ENCODE measurements at regions not wholly inside any gene's neighbourhood (a gene's known extent, or its start where the extent isn't known, plus 50 kb on each side); places are given as distances from the start of the nearest gene placed in this dataset.

DNA sequence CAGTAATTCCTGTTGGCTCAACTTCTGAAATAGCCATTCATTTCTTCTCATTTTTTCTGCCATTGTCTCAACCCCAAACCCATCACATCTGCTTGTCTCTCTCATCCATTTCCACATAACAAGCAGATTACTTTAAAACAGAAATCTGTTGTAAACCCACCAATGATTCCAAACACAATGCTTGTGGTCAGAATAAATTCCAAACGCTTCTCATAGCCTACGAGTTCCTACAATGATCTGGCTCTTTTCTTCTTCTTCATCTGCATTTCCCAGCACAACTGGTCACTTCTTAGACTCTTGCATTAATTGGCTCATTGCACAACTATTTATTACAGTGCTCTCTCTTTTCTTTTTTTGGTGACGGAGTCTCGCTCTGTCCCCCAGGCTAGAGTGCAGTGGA is 364.1 kb downstream of the GATA3 start:
- no peak for DNase-seq (ENCODE audit: low read depth, low spot score)

GRCh38 chr10:8420182-8420581 is 365.7 kb downstream of the GATA3 start:
- DNase-seq (ENCODE audit: low read depth, low spot score) = no peak

DNA sequence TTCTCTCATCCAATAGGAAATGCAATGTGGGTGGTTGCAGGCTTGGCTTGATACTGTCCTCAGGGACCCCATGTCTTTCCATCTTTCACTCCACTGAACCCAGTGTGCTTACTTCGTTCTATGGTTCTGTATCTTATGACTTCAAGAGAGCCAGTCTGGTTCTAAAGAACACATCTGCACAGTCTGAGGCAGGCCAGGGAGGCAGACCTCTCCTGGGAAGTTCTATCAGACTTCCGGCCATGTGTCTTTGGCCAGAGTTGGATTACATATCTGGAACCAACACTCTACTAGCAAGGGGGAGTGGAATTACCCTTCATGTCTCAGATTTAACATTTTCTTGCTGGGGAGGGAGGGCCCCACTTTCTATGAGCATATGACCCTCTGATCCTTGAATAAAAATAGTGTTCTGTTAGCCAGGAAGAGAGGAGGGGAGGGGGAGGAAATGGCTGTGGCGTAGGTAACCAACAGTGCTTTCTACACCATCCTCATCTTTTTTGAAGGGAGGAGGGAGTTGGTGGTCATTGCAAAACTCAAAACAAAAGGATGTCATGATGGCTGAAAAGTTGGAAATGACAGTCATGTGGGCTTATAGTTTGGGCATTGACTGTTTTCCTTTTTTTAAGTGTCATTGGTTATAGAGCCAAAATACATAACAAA is 370.2 kb downstream of the GATA3 start:
- DNase-seq (ENCODE audit: low read depth, low spot score) = no peak

DNA sequence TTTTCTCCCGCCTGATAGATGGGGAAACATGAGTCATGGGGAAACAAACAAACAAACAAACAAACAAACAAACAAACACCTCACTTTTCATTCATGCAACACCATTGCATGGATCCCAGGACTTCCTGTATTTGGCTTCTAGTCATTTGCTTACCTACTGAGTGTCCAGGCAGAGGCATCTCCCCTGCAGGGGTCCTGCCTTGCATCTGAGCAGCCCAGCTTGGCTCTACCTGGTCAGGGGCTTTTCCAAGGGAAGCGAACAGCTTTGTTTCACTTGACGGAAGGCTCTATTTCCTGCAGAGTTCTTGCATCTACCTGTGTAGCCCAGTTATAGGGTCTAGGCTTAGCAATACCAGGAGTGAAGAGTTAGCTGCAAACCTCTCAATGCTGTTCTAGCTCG is 374.2 kb downstream of the GATA3 start:
- DNase-seq (ENCODE audit: low read depth, low spot score) = no peak

- DNase-seq (ENCODE audit: low read depth, low spot score) = no peak
These were observed 375.8 kb downstream of the GATA3 start for GRCh38 chr10:8430321-8430720.

DNA sequence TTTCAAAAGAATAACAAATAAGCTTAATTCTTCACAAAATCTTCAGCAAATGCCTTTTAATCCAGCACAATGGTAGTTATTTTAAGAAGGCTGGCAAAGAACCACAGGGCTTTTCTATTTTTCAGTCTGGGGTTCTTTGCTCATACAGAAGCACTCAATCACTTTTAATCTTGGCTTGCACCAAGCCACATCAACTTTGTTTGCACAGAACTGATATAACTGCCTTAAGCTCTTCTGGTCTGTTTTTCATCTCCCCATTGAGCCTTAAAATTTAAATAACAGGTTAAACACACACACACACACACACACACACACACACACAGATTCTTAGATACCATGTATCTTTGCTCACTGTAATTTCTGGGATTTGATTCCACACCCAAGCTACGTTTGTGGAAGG is 377.0 kb downstream of the GATA3 start:
- DNase-seq (ENCODE audit: low read depth, low spot score) = no peak

DNA sequence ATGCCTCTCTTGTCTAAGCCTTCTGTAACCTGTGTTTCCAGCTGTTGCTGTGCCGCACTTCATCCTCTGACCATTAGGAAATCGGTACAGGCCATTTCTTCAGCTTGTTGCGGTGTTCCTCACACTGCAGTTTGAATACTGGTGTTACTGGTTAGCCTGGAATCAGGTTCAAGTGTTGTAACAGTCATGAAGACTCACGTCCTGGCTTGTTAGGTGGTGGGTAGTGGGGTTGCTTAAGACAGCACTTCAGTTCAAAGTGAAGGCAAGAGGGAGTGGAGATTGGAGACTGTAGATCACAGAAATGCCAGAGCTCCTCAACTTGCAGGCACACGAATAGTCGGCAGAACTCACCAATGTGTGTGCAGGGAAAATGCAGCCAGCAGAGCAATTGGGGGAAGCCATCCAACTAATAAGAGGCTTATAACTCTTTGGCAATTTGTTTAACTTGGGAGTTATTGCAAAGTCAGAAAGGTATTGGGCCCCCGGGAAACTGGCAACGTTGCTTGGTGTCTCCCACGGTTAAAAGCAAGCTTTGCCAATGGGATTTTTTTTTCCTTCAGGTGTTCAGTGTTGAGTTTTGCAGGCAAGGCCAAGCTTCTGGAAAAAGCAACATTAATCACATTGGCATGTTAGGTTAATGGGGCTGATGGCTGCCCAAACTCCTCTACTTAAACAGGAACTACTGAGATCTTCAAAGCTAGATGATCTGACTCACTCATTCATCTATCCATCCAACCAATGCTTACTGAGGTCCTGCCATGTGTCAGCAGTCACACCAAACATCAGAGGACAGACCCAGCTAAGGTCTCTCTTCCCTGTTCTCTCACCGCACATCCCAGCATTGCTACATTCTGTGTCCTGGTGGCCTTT is 380.9 kb downstream of the GATA3 start:
- DNase-seq (ENCODE audit: low read depth, low spot score) = no peak

GRCh38 chr10:8437896-8438295 is 383.4 kb downstream of the GATA3 start:
- no peak for DNase-seq (ENCODE audit: low read depth, low spot score)

- DNase-seq (ENCODE audit: low read depth, low spot score) = no peak
These were observed 384.1 kb downstream of the GATA3 start for GRCh38 chr10:8438603-8439002.

DNA sequence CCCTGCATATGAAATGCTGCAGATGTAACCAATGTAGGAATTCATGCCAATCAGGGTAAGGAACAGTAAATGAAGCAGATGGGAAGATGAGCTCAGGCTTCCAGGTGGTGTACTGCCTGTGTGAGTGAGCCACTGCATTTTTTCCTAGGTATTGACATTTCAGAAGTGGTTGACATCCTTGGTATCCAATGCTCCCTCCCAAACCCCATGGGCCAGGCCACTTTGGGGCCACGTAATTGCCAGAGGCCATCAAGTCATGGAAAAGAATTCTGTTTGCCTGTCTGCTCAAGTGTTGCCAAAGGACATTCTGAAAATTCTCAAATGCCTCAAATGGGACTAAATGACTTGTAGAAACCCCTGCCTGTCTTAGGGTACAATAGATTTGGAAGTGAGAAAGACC is 384.6 kb downstream of the GATA3 start:
- DNase-seq (ENCODE audit: low read depth, low spot score) = no peak

- no peak for DNase-seq (ENCODE audit: low read depth, low spot score)
These were observed 390.1 kb downstream of the GATA3 start for GRCh38 chr10:8444630-8445029.

GRCh38 chr10:8445353-8445752 is 390.9 kb downstream of the GATA3 start:
- no peak for DNase-seq (ENCODE audit: low read depth, low spot score)

DNA sequence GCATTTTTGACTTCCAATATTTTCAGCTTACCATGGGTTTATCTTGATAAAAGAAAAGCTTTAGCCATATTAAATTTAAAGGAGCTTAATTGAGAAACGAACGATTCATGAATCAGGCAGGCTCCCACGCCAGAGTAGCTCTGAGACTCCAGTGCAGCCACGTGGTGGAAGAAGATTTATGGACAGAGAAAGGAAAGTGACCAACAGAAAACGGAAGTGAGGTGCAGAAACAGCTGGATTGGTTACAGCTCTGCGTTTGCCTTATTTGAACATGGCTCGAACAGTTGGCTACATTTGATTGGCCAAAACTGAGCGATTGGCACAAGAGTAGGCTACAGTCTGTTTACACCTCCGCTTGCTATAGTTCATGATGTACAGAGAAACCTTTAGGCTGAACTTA is 395.4 kb downstream of the GATA3 start:
- DNase-seq (ENCODE audit: low read depth, low spot score) = no peak

GRCh38 chr10:8453587-8453986 is 399.1 kb downstream of the GATA3 start:
- no peak for DNase-seq (ENCODE audit: low read depth, low spot score)

- DNase-seq (ENCODE audit: low read depth, low spot score) = no peak
These were observed 399.9 kb downstream of the GATA3 start for GRCh38 chr10:8454357-8454756.

DNA sequence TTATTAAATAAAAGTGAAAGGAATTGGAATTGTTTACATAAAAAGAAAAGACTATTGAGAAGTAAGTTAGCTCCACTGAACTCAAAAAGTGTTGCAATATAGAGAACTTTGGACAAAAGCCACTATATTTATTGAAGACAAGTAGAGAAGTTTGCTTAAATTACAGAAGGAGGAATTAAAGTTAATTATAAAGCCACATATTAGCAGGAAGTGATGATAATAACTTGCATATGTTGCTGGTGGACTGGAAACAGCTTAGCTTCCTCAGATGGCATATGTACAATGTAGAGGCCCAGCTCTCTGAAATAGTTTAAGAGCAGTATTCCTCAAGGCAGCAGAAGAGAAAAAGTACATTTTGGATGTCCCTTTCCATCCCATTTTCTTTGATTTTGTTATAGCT is 400.7 kb downstream of the GATA3 start:
- no peak for DNase-seq (ENCODE audit: low read depth, low spot score)

- DNase-seq (ENCODE audit: low read depth, low spot score) = no peak
These were observed 401.9 kb downstream of the GATA3 start for GRCh38 chr10:8456386-8456785.

- DNase-seq (ENCODE audit: low read depth, low spot score) = no peak
These were observed 406.1 kb downstream of the GATA3 start for GRCh38 chr10:8460626-8461025.

DNA sequence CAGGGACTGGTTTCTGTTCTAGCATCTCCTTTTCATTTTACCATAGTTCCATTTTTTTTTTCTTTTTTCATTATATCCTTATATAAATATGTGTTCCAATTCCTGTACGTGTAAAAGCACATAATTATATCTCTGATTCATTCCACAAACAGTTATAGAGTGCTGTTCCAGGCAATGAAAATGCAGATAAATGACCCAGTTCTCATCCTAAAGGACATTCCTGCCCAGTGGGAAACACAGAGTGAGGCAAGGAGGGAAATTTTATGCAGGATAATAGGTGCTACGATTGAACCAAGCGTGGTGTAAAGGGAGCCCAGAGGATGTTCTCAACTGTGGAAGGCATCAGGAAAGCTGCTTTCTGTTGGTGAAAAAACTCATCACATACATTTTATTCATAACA is 408.1 kb downstream of the GATA3 start:
- no peak for DNase-seq (ENCODE audit: low read depth, low spot score)

GRCh38 chr10:8463853-8464252 is 409.4 kb downstream of the GATA3 start:
- no peak for DNase-seq (ENCODE audit: low read depth, low spot score)

DNA sequence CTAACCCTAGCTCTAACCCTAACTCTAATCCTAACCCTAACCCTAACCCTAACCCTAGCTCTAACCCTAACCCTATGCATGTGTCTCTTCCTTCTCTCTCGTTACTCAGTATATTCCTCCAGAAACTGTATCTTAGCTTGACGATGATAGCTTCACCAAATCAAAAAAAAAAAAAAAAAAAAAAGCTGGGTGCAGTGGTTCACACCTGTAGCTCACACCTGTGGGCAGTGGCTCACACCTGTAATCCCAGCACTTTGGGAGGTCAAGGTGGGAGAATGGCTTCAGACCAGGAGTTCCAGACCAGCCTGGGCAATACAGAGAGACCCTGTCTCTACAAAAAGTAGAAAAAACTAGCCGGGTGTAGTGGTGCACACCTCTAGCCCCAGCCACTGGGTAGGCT is 414.0 kb downstream of the GATA3 start:
- DNase-seq (ENCODE audit: low read depth, low spot score) = no peak

DNA sequence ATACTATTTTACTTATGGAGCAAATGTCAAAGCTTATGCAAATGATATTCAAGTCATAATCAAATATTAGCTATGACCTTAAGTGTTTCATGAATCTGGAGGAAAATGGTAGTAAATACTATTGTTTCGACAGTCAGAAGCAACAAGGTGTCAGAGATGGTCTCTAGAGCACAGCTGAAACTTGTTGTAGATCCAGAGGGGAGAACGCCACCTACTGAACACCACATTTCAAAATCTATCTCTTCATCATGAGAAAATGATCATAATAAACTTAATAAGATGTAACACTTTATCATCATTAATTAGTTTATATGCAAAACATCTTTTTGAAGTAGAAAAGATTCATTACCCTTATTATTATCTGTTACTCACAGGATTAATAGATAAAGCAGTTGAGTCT is 418.7 kb downstream of the GATA3 start:
- no peak for DNase-seq (ENCODE audit: low read depth, low spot score)

DNA sequence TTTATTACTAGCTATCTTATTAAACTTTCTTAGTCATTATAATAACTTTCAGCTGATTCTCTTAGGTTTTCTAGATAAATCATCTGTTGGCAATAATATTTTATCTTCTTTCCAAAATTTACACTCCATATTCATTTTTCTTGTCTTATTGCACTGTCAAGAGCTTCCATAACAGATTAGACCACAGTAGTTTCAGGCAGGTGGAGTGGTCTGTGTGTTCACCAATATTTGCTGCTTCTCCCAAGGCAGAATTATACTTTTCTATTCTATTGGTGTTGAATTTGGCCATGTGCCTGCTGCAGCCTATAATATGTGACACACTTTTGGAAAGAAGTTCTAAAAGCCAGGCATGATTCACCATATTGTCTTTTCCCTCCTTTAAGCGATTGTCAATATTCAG is 422.8 kb downstream of the GATA3 start:
- DNase-seq (ENCODE audit: low read depth, low spot score) = no peak
